ENCODE measurements at regions not wholly inside any gene's neighbourhood (a gene's known extent, or its start where the extent isn't known, plus 50 kb on each side); places are given as distances from the start of the nearest gene placed in this dataset.
"Not testable (repeated sequence)": the region's sequence is repeated elsewhere in the genome, so short reads cannot be mapped to it uniquely, and the experiment has no call there.

DNA sequence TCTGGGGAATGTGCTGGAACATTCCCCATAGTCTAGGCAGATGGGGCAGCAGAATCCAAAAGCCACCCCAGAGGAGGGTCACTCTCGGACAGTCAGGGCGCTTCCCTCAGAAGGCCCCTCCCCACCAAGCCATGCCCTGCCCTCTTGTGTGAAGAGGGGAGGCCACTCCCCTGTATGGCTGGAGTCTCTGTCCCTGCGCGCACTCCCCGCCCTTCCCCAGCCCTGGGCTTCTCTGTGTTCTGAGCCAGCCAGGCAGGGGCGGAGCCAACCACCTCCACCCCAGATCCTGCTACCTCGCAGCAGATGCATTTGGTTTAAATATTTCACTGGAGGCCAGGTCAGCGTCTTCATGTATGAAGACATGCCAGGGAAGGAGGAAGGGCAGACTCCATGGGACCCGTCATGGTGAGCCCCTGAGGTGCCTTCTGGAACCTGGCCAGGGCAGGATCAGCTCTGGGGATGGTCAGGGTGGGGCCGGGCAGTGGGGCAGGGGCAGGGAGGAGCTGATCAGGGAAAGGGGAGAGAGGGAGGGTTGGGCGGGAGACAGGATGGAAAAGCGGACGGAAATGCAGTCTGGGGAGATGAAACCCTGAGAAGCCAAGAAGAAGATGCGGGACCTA is 107.3 kb downstream of the ADRA2C start:
- intact Hi-C loops (cut with DNase I, micrococcal nuclease): no loop called here
- DNase-seq (peak in 1 of 2 donors; percentile 16), ATAC-seq (peak; percentile 63)

DNA sequence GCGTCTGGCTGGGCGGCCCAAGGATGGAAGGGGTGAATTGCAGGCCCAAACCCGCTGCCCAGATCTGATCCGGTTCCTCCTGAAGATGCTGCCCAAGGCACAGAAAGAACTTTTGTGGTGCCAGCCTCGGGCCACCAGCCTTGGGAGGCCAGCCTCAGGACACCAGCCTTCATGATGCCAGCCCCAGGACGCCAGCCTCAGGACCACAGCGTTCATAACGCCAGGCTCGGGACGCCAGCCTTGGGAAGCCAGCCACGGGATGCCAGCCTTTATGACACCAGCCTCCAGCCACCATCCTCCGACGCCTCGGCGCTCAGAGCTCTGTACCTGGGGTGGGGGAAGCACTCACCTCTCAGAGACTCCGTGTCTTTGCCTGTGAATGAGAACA is 107.8 kb downstream of the ADRA2C start:
- no peak for ATAC-seq
- no peak for DNase-seq
- intact Hi-C loops (cut with DNase I, micrococcal nuclease): no loop called here

DNA sequence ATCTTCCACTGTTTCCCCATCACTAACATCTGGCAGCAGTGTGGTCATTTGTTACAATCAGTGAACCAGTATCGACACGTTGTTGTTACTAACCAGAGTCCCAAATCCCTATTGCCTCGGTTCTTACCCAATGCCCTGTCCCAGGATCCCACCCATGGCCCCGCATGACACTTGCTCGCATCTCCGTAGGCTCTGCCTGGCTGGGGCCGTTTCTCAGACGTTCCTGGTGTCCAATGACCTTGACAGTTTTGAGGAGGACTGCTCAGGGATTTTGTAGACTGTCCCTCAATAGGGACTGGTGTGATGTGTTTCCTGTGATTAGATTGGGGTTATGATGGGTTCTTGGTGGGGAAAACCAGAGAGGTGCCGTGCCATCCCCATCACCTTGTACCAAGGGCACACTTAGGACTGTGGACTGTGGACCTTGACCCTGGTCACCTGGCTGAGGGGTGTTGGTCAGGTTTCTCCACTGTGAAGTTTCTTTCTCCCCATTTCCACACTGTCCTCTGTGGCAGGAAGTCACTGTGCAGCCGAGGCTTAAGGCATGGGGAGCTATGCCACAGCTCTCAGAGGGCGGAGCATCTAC is 108.4 kb downstream of the ADRA2C start:
- DNase-seq: no peak
- no peak for ATAC-seq
- intact Hi-C loops (cut with DNase I, micrococcal nuclease): no loop called here

DNA sequence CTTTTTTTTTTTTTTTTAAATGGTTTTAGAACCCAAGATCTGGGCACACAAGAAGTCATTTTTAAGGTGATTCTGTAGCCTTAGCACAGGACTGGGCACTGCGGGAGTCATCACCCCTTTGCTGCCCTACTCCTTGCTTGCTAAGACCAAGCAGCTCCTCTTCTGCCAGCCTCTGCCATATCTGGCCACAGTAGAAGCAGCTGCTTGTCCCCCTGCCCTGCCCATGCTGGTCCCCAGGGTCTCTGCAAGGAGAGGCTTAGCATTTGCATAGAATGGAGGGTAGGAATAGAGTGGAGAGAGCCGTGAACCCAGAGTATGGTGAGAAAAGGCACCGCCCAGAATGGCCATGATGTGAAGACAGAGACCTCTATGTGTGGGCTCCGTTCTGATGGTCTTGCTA is 109.3 kb downstream of the ADRA2C start:
- intact Hi-C loops (cut with DNase I, micrococcal nuclease): no loop called here
- ATAC-seq: no peak
- peak in 1 of 2 donors; percentile 14 for DNase-seq

DNA sequence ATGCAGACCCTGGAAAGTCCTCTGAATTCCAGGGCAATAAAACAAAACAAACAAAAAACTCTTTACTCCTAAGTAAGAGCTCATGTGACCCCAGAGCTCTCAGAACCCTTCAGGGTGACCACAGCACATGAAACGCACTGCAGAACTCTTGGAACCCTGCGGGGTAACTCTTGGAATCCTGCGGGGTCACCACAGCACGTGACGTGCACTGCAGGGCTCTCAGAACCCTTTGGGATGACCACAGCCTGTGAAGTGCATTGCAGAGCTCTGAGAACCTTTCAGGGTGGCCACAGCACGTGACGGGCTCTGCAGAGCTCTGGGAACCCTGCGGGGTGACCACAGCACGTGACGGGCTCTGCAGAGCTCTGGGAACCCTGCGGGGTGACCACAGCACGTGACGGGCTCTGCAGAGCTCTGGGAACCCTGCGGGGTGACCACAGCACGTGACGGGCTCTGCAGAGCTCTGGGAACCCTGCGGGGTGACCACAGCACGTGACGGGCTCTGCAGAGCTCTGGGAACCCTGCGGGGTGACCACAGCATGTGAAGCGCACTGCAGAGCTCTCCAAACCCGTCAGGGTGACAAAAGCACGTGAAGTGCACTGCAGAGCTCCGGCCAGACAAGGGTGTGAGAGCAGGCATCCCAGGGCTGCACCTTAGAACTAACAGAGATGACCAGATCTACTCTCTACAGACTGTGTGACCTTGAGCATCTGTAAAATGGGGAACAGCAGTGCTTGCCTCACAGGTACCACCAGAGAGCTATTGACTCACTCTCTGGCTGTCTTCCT is 110.1 kb downstream of the ADRA2C start:
- ATAC-seq; DNase-seq; intact Hi-C loops (cut with DNase I, micrococcal nuclease): not testable (repeated sequence)

DNA sequence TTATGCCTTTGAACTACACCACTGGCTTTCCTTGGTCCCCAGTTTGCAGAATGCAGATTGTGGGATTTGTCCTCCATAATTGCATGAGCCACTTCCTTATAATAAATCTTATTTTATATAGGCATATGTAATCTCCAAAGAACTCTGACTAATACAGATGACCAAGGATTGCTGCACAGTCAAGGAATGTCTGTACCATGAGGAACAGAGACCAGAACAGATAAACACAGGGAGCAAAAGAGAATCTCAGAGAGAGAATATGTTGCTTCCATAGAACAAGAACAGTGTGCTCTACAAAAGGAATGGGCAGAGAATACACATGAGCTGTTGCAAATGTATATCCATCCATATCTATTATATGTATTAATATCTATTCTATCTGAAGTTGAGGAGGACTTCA is 111.1 kb downstream of the ADRA2C start:
- DNase-seq (no peak), ATAC-seq (no peak)
- intact Hi-C loops (cut with DNase I, micrococcal nuclease): no loop called here

DNA sequence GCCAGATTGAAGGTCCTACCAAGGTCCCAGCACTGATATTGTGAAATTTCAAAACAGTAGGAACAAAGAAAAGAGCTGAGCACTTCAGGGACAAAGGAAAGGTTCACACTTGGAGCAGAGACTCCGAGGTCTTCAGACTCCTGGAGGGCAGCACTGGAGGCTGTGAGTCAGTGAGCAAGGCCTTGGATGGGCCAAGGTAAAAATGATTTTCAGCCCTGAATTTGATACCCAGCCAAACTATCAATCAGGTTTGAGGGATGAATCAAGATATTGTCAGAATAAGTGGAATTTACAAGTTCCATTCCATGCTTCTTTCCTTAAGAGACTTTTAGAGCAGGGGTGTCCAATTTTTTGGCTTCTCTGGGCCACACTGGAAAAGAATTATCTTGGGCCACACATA is 111.7 kb downstream of the ADRA2C start:
- ATAC-seq: no peak
- DNase-seq: no peak
- intact Hi-C loops (cut with DNase I, micrococcal nuclease): no loop called here

DNA sequence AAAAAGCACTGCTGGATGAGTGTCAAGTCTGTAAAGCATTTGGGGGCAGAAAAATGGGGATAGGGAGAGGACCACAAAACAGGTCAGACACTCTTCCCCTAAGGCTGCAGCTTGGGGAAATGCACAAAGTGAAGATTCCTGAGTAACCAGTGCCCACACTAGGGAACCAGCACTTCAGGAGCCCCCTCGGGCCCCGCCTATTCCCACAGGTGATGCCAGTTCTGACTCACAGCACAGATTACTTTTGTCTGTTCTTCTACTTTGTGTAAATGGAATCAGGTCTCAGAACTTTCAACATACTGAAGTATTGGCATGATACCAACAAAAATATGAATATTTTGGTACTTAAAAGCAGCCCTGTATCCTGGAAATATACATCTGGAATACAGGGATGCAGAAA is 112.5 kb downstream of the ADRA2C start:
- DNase-seq (no peak), ATAC-seq (no peak)
- intact Hi-C loops (cut with DNase I, micrococcal nuclease): no loop called here

DNA sequence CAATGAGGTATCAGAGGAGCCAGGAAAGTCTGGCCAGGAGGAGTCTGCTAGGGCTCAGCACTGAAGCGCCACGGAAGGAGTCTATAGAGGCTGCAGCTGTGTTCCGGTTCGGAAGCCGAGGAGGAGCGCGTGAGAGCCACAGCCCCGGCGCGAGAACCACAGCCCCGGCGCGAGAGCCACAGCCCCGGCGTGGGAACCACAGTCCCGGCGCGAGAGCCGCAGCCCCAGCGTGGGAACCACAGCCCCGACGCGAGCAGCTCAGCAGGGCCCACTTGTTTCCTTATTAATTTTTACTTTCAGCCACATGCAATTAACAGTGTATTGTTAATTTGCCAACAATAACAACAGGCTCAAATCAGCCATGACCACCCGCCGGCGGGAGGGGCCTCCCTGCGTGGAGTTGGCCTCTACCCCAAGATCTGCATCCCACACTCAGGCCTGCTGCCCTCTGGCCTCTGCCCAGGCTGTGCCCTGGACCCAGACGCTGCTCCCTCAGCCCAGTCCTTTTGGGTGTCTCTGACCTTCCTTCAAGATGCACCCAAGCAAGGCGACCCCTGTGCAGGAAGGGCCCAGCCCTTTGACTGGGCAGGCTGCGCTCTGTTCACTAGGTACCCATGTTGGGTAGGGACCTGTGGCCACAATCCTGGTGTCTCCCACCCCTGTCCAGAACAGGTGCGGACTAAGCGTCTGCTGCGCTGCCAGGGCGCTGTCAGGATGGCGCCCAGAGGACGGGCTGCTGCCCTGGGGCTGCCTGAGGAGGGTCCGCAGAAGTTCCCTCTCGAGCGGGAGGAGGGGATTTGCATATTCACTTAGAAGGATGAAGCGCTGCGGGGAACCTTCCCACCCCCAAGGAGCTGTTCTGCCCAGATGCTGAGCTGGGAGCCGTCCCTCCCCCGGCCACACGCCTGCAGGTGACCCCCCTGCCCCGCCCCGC is 113.8 kb downstream of the ADRA2C start:
- intact Hi-C loops (cut with DNase I, micrococcal nuclease): no loop called here
- DNase-seq: no peak
- no peak for ATAC-seq

DNA sequence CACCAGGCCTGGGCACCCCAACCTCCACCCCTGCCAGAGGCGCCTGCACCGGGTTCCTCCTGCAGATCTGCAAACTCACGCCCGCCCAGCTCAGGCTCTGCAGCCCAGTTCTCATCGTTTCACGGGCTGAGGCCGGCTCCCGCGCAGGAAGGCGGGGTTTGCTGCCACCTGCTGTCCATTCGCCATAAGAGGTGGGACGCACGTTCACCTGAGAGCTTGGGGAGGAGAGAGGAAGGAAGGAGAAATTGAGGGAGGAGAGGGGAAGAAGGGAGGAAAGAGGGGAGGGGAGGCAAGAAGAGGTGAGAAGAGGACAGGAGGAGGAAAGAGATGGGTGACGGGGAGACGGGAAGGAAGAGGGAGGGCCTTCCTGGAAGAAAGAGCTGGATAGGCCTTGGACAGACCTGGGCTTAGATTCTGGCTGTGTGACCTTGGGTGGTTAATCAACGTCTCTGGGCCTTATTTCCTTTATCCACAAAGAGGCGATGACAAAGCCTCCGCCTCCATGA is 114.5 kb downstream of the ADRA2C start:
- ATAC-seq (peak; percentile 88), DNase-seq (peak; percentile 41 to 80)
- intact Hi-C loops (cut with DNase I, micrococcal nuclease): no loop called here

DNA sequence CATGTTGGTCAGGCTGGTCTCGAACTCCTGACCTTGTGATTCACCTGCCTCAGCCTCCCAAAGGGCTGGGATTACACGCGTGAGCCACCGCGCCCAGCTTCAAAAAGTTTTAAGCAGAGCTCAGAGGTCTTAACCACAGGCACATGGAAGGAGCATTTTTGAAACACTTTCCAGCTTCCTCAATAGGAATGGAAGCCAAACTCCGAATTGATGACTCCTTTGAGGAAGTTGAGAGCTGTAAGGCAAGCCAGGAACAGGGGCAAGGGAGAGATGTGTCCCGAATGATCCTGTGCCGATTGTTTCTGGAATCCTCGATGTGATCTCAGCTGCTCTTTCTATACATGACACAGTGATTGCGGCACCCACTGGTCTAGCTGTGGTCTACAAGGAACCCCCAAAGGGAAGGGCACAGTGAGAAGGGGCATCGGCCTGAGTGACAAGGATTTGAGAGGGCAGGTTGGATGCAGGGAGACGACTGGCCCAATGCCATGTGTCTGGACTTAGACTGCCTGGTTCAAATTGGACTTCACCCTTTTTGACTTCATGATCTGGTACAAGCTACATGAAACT is 116.2 kb downstream of the ADRA2C start:
- ATAC-seq; intact Hi-C loops (cut with DNase I, micrococcal nuclease); DNase-seq: not testable (repeated sequence)

DNA sequence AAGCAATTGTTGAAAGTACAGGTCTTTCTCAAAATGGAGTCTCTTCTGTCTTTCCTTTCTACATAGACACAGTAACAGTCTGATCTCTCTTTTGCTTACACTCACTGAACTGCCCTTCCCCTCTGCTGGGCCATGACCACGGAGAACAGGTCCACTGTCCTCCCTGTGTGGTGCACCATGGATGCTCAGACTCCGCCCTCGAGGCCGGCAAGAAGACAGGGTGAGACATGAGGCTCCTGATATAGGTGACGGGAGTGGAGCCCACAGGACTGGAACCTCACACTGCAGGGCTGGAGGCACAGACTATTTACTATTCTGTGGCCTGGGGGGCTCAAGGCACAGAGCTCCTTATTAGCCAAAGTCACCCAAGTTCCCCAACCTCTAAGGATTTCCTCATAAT is 118.1 kb downstream of the ADRA2C start:
- ATAC-seq; intact Hi-C loops (cut with DNase I, micrococcal nuclease); DNase-seq: not testable (repeated sequence)

DNA sequence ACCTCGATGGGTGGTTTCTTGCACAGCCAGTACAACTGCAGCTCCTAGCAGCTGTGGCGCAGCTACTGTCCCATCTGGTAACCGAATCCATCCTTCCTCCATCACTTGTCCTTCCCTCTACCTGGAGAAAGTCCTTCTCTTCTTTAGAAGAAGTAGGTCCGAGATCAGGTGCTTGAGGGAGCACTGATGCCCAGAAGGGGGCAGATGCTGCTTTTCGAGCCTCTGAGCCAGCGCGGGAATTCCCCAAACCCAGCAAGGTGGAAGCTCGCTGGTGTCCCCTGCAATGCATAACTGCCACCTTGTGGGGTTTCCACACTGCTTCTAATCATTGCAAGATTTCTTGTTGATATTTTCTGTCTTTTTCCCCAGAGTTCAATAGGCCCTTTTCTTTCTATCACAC is 127.4 kb downstream of the ADRA2C start:
- intact Hi-C loops (cut with DNase I, micrococcal nuclease); DNase-seq; ATAC-seq: not testable (repeated sequence)

DNA sequence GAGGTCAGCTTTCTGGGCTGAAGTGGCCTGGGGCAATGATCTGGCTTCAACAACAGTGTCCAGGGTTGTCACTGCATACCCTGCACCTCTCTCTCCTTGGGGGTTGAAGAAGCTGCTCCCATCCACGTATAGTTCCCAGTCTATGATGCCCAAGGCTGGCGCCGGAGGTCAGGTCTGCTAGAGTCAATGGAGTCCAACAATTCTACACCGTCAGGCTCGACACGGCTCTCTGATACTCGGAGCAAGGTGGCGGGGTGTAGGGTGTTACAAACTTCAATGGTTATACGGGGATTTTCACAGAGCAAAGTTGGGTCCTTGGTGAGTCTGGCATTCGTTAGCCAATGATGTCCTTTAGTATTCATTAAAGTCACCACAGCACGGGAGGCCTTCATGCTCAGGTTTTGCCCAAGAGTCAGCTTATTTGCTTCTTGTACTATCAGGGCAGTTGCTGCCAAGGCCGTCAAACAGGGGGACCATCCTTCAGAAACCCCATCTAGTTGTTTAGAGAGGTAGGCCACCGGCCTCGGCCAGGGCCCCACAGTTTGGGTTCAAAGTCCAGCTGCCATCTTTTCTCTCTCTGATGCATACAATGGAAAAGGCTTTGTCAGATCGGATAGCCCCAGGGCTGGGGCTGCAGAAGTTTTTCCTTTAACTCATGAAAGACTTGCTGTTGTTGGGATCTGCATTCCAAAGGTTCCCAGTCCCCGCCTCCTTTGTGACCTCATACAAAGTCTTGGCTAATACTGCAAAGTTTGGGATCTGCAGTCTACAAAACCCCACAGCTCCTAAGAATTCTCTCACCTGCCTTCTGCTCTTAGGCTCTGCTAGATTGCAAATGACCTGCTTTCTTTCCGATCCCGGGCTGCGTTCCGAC is 128.1 kb downstream of the ADRA2C start:
- DNase-seq; ATAC-seq; intact Hi-C loops (cut with DNase I, micrococcal nuclease): not testable (repeated sequence)

DNA sequence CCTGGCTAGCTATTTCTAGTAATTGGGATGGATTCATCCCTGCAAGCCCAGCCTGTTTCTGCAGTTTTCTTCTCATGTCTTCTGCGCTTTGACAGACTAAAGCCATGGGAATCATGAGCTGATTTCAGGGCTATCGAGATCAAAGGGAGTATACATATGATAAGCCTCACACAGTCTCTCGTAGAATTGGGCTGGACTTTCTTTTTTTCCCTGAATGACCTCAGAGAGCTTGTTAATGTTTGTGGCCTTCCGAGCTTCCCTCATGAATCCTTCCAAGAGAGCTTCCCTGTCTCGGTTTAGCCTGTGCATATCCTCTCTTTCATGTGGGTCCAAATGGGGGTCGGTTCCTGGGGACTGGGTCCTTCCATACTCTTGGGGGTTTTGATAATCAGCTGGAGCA is 130.3 kb downstream of the ADRA2C start:
- ATAC-seq (no peak), DNase-seq (no peak)
- intact Hi-C loops (cut with DNase I, micrococcal nuclease): no loop called here

DNA sequence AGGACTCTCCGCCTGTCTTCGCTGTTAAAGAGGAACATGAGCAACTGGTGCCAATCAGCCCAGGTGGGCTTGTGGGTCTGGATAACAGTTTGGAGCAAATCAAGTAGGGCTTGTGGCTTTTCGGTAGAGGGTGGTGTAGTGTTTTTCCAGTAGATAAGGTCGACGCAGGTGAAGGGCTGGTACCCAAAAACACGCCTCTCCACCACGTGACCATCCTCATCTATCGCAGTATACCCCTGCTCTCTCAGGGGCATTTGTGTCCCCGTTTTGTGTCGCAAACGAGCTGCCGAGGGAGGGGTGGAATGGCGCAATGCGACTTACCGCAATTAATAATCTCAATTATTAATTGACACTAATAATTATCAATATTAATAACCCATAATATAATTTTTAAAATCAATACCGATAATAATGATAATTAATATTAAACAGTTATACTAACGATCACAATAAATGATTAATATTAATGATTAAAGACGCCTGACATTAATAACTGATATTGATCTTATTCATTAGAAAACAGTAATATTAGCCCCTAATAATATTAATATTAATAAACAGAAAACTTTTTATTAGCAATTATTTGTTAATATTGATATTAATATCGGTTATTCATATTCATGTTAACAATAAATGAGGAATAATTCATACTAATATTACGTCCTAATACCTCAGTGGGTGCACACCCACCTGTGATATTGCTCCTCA is 130.8 kb downstream of the ADRA2C start:
- DNase-seq; ATAC-seq; intact Hi-C loops (cut with DNase I, micrococcal nuclease): not testable (repeated sequence)

DNA sequence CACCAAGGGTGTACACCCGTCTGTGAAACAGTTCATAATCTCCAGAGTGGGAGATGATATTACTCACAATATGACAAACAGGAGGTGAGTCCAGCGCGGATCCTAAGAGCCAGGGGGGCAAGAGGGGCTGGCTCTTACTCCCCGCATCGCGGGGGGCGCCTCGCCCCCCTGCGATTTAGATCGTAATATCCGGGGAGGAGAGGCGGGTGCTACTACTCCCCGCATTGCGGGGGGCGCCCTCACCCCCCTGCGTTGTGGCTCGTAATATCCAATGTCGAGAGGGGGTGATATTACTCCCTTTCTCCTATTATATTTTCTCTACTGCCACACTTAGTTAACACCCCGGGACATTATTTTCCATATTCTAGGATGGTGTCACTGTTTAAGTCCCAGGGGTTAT is 131.9 kb downstream of the ADRA2C start:
- no peak for DNase-seq
- no peak for ATAC-seq
- intact Hi-C loops (cut with DNase I, micrococcal nuclease): no loop called here

Measured in left colon (tissue), 2 donors.